ENCODE measurements at regions not wholly inside any gene's neighbourhood (a gene's known extent, or its start where the extent isn't known, plus 50 kb on each side); places are given as distances from the start of the nearest gene placed in this dataset.
A peak's percentile ranks its signal among the peaks of the same experiment; 100 is the strongest.

- no peak for DNase-seq
Measured at GRCh38 chr5:158434749-158435148, 575.8 kb upstream of the CLINT1 start.

GRCh38 chr5:158433634-158434033 is 574.7 kb upstream of the CLINT1 start:
- no peak for DNase-seq

- peak; percentile 18 for DNase-seq
Measured at GRCh38 chr5:158431369-158432029, 572.6 kb upstream of the CLINT1 start.

- DNase-seq, result no peak
Measured at GRCh38 chr5:158430798-158431167, 571.8 kb upstream of the CLINT1 start.

GRCh38 chr5:158430166-158430797 is 571.3 kb upstream of the CLINT1 start:
- no peak for DNase-seq

- no peak for DNase-seq
Measured at GRCh38 chr5:158429564-158429963, 570.6 kb upstream of the CLINT1 start.

GRCh38 chr5:158423623-158424200 is 564.8 kb upstream of the CLINT1 start:
- no peak for DNase-seq

- no peak for DNase-seq
Measured at GRCh38 chr5:158422653-158423515, 563.9 kb upstream of the CLINT1 start.

- DNase-seq, result no peak
Measured at GRCh38 chr5:158421319-158421718, 562.4 kb upstream of the CLINT1 start.

GRCh38 chr5:158419186-158419585 is 560.2 kb upstream of the CLINT1 start:
- DNase-seq, result no peak

- no peak for DNase-seq
Measured at GRCh38 chr5:158414780-158415179, 555.8 kb upstream of the CLINT1 start.

GRCh38 chr5:158414333-158414762 is 555.4 kb upstream of the CLINT1 start:
- no peak for DNase-seq

GRCh38 chr5:158413122-158413680 is 554.3 kb upstream of the CLINT1 start:
- DNase-seq, result no peak

- DNase-seq, result no peak
Measured at GRCh38 chr5:158410976-158411375, 552.0 kb upstream of the CLINT1 start.

- DNase-seq, result no peak
Measured at GRCh38 chr5:158409507-158409906, 550.6 kb upstream of the CLINT1 start.

GRCh38 chr5:158407824-158408195 is 548.9 kb upstream of the CLINT1 start:
- DNase-seq, result no peak

GRCh38 chr5:158406884-158407823 is 548.2 kb upstream of the CLINT1 start:
- DNase-seq, result no peak

GRCh38 chr5:158398360-158399201 is 539.6 kb upstream of the CLINT1 start:
- DNase-seq, result no peak

GRCh38 chr5:158397278-158397677 is 538.3 kb upstream of the CLINT1 start:
- DNase-seq, result no peak

- no peak for DNase-seq
Measured at GRCh38 chr5:158394102-158394501, 535.2 kb upstream of the CLINT1 start.

GRCh38 chr5:158393457-158393856 is 534.5 kb upstream of the CLINT1 start:
- no peak for DNase-seq
